ENCODE measurements at regions not wholly inside any gene's neighbourhood (a gene's known extent, or its start where the extent isn't known, plus 50 kb on each side); places are given as distances from the start of the nearest gene placed in this dataset.
"Not testable (repeated sequence)": the region's sequence is repeated elsewhere in the genome, so short reads cannot be mapped to it uniquely, and the experiment has no call there.

GRCh38 chr5:85388770-85389169 is 1004.1 kb upstream of the EDIL3 start (continued):
- TF ChIP-seq ZBTB33 (IDR thresholded peaks at IDR 0.05) = peak; percentile 14
- TF ChIP-seq RAD21 (IDR thresholded peaks at IDR 0.05) = peak; percentile 21 to 45

GRCh38 chr5:85392309-85392708 is 1007.6 kb upstream of the EDIL3 start:
- H3K4me1 ChIP-seq (ENCODE audit: control insufficient read depth in 4 of 4, insufficient read depth in 4 of 4, low read length in 3 of 4) = peaks cover 1 to 32% (median 12%) of the 10 kb centered on the region in 4 donors
- not testable (repeated sequence) for H3K4me3 ChIP-seq (ENCODE audit: low read depth in 1 of 3, low read length in 3 of 3); H3K36me3 ChIP-seq (ENCODE audit: control insufficient read depth in 4 of 4, insufficient read depth in 3 of 4, low read depth in 1 of 4, low read length in 3 of 4); H3K9ac ChIP-seq (ENCODE audit: low read depth in 1 of 2, low read length in 2 of 2); DNase-seq (ENCODE audit: low spot score); H3K27me3 ChIP-seq (ENCODE audit: control insufficient read depth in 4 of 4, insufficient read depth in 4 of 4, low read length in 3 of 4); H3K9me3 ChIP-seq (ENCODE audit: control insufficient read depth in 4 of 4, low read length in 3 of 4); H3K27ac ChIP-seq (ENCODE audit: low read depth in 1 of 2, low read length in 2 of 2)
- WGBS = 90% methylated on average over 8 of the region's 8 CpGs

- DNase-seq (ENCODE audit: low spot score) = no peak
- peaks cover 0 to 5% (median under 1%) of the 10 kb centered on the region in 4 donors for H3K9me3 ChIP-seq (ENCODE audit: control insufficient read depth in 4 of 4, low read length in 3 of 4)
- TF ChIP-seq HNF4A (conservative IDR thresholded peaks at IDR 0.05) (peak; percentile 96 to 98), FOXA1 (IDR thresholded peaks at IDR 0.05) (peak; percentile 23), REST (IDR thresholded peaks at IDR 0.05) (peak; percentile 81), ATF3 (IDR thresholded peaks at IDR 0.05) (no peak), JUND (IDR thresholded peaks at IDR 0.05) (peak; percentile 28 to 35), ZBTB33 (IDR thresholded peaks at IDR 0.05) (peak; percentile 76), CTCF (IDR thresholded peaks at IDR 0.05; ENCODE audit: low read depth, low read length, missing input control) (no peak), YY1 (IDR thresholded peaks at IDR 0.05) (peak; percentile 78), HNF4G (IDR thresholded peaks at IDR 0.05) (peak; percentile 86), RAD21 (IDR thresholded peaks at IDR 0.05) (peak; percentile 44 to 53), MAX (IDR thresholded peaks at IDR 0.05) (peak; percentile 32), GABPA (IDR thresholded peaks at IDR 0.05 in 1 of 2, conservative IDR thresholded peaks at IDR 0.05 in 1 of 2) (no peak), SP1 (IDR thresholded peaks at IDR 0.05) (peak; percentile 96), FOXA2 (IDR thresholded peaks at IDR 0.05) (peak; percentile 36), RXRA (IDR thresholded peaks at IDR 0.05) (peak; percentile 17 to 63), NR2F2 (IDR thresholded peaks at IDR 0.05) (no peak), TAF1 (conservative IDR thresholded peaks at IDR 0.05) (no peak), EGR1 (IDR thresholded peaks at IDR 0.05; ENCODE audit: low read depth in 2 of 2) (peak in 1 of 2 donors; percentile 50)
- WGBS = 32% methylated on average over 1 of the region's 1 CpG
- H3K4me1 ChIP-seq (ENCODE audit: control insufficient read depth in 4 of 4, insufficient read depth in 4 of 4, low read length in 3 of 4) = peaks cover 1 to 28% (median 13%) of the 10 kb centered on the region in 4 donors
- H3K36me3 ChIP-seq (ENCODE audit: control insufficient read depth in 4 of 4, insufficient read depth in 3 of 4, low read depth in 1 of 4, low read length in 3 of 4) = no peaks in the 10 kb centered on the region
- H3K27ac ChIP-seq (ENCODE audit: low read depth in 1 of 2, low read length in 2 of 2) = peak overlapping the region in 1 of 2 donors; percentile 35
- H3K9ac ChIP-seq (ENCODE audit: low read depth in 1 of 2, low read length in 2 of 2) = no peak overlapping the region
- no peak overlapping the region for H3K4me3 ChIP-seq (ENCODE audit: low read depth in 1 of 3, low read length in 3 of 3)
- no peaks in the 10 kb centered on the region for H3K27me3 ChIP-seq (ENCODE audit: control insufficient read depth in 4 of 4, insufficient read depth in 4 of 4, low read length in 3 of 4)
Observed at GRCh38 chr5:85395526-85395925, 1010.8 kb upstream of the EDIL3 start.

Measured in liver (tissue), 8 donors.